SW480 (cell line): ENCODE measurements at regions not wholly inside any gene's neighbourhood (a gene's known extent, or its start where the extent isn't known, plus 50 kb on each side); places are given as distances from the start of the nearest gene placed in this dataset.

Experiments
- DNase-seq: peaks from one replicate; pipeline ENCODE4 v3.0.0-alpha.2; 2016; ENCODE audit warnings: low spot score

- DNase-seq = peak; percentile 54
These were observed 226.9 kb upstream of the CRY1 start for GRCh38 chr12:107320033-107320928.

GRCh38 chr12:107320929-107321631 is 227.7 kb upstream of the CRY1 start:
- DNase-seq = peak; percentile 56

- no peak for DNase-seq
These were observed 228.7 kb upstream of the CRY1 start for GRCh38 chr12:107322063-107322462.

GRCh38 chr12:107325075-107325608 is 231.8 kb upstream of the CRY1 start:
- DNase-seq = no peak

GRCh38 chr12:107326237-107326636 is 232.9 kb upstream of the CRY1 start:
- DNase-seq = no peak

- DNase-seq = peak; percentile 57
These were observed 234.4 kb upstream of the CRY1 start for GRCh38 chr12:107327651-107328182.

GRCh38 chr12:107328442-107329133 is 235.2 kb upstream of the CRY1 start:
- peak; percentile 86 for DNase-seq

- peak; percentile 75 for DNase-seq
These were observed 236.4 kb upstream of the CRY1 start for GRCh38 chr12:107329569-107330324.

GRCh38 chr12:107330831-107331431 is 237.6 kb upstream of the CRY1 start:
- no peak for DNase-seq

GRCh38 chr12:107331471-107331870 is 238.1 kb upstream of the CRY1 start:
- DNase-seq = no peak

GRCh38 chr12:107331912-107332311 is 238.6 kb upstream of the CRY1 start:
- DNase-seq = no peak

GRCh38 chr12:107332743-107333142 is 239.4 kb upstream of the CRY1 start:
- no peak for DNase-seq

- DNase-seq = no peak
These were observed 242.6 kb upstream of the CRY1 start for GRCh38 chr12:107335802-107336570.

GRCh38 chr12:107336695-107337094 is 243.3 kb upstream of the CRY1 start:
- DNase-seq = no peak

- DNase-seq = no peak
These were observed 244.2 kb upstream of the CRY1 start for GRCh38 chr12:107337346-107338095.

- no peak for DNase-seq
These were observed 246.1 kb upstream of the CRY1 start for GRCh38 chr12:107339487-107339886.

GRCh38 chr12:107339932-107340331 is 246.6 kb upstream of the CRY1 start:
- no peak for DNase-seq

GRCh38 chr12:107340898-107341297 is 247.5 kb upstream of the CRY1 start:
- DNase-seq = no peak

- DNase-seq = no peak
These were observed 250.9 kb upstream of the CRY1 start for GRCh38 chr12:107344035-107344808.
